T-helper 1 cell treated with Interleukin-12 subunit alpha and Interleukin-12 subunit beta and Interleukin-4 antibody, amounts not matched to agents 30 μg/mL and 1 μg/mL, for 36 hours (primary cell): ENCODE measurements at regions not wholly inside any gene's neighbourhood (a gene's known extent, or its start where the extent isn't known, plus 50 kb on each side); places are given as distances from the start of the nearest gene placed in this dataset.
A peak's percentile ranks its signal among the peaks of the same experiment; 100 is the strongest.

ENCODE experiments used
- H3K27ac Mint-ChIP-seq: one replicate; pipeline ENCODE4 v1.8.0; 2021; ENCODE audit warnings: mild to moderate bottlenecking, mixed read lengths
- H3K27me3 Mint-ChIP-seq: one replicate; pipeline ENCODE4 v1.8.0; 2021; ENCODE audit warnings: low read depth, mixed read lengths
- H3K36me3 Mint-ChIP-seq: one replicate; pipeline ENCODE4 v1.8.0; 2021; ENCODE audit warnings: low read depth, mixed read lengths
- H3K4me1 Mint-ChIP-seq: one replicate; pipeline ENCODE4 v1.8.0; 2021; ENCODE audit warnings: low read depth, mixed read lengths
- H3K4me3 Mint-ChIP-seq: one replicate; pipeline ENCODE4 v1.8.0; 2021; ENCODE audit warnings: mild to moderate bottlenecking, moderate library complexity, mixed read lengths
- H3K9me3 Mint-ChIP-seq: one replicate; pipeline ENCODE4 v1.8.0; 2021; ENCODE audit warnings: mixed read lengths

DNA sequence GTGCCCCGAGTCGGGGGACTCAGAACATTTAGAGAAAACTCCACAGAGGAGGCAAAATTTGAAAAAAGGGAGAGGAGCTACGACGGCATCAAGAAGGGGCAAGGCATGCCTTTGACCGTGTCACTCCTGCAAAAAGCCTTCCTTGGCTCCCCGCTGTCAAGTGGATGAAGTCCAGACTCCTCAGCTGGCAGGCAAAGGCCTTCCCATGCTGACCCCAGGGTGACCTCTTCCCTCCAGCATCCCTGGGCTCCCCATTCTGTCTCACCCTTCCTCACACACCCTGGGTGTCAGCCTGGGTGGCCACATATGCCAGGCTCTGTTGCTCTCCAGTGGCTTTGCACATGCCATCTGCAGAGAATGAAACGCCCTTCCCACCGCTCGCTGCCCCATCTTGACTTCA lies 88.4 kb upstream of the ZMIZ1 start:
- Mint-ChIP-seq H3K4me1 (peaks cover 32% of the 10 kb centered on the region), H3K4me3 (no peak overlapping the region), H3K36me3 (no peaks in the 10 kb centered on the region), H3K27ac (no peak overlapping the region), H3K9me3 (no peaks in the 10 kb centered on the region), H3K27me3 (peaks cover 15% of the 10 kb centered on the region)

- Mint-ChIP-seq H3K4me1 (peaks cover 30% of the 10 kb centered on the region), H3K4me3 (no peak overlapping the region), H3K27ac (peak overlapping the region; percentile 82), H3K9me3 (no peaks in the 10 kb centered on the region), H3K27me3 (peaks cover 10% of the 10 kb centered on the region), H3K36me3 (no peaks in the 10 kb centered on the region)
Measured at GRCh38 chr10:78980815-78981214, 88.0 kb upstream of the ZMIZ1 start.

- H3K9me3 Mint-ChIP-seq: no peaks in the 10 kb centered on the region
- H3K36me3 Mint-ChIP-seq: no peaks in the 10 kb centered on the region
- peak overlapping the region; percentile 55 for H3K4me3 Mint-ChIP-seq
- H3K4me1 Mint-ChIP-seq: peaks cover 26% of the 10 kb centered on the region
- peak overlapping the region; percentile 82 for H3K27ac Mint-ChIP-seq
- H3K27me3 Mint-ChIP-seq: peaks cover 15% of the 10 kb centered on the region
Measured at GRCh38 chr10:78981257-78981969, 87.4 kb upstream of the ZMIZ1 start.

GRCh38 chr10:78981970-78982281 lies 86.8 kb upstream of the ZMIZ1 start:
- Mint-ChIP-seq H3K4me3 (peak overlapping the region; percentile 55), H3K27me3 (peaks cover 15% of the 10 kb centered on the region), H3K4me1 (peaks cover 22% of the 10 kb centered on the region), H3K36me3 (no peaks in the 10 kb centered on the region), H3K9me3 (no peaks in the 10 kb centered on the region), H3K27ac (peak overlapping the region; percentile 82)

DNA sequence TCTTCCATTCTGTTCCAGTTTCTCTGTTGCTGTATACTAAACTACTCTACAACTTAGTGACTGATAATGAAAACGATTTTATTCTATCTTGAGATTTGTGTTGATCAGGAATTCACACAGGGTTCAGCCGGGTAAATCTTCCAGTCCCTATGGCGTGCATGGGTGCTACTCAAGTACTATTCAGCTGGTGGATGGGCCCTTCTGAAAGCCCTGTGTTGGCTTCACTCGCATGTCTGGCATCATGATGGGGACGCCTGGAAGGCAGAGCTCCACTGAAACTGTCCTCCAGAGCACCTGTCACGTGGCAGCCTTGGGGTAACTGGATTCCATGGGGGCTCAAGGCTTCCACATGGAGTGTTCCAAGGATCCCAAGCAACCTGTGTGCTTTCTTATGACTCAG lies 86.0 kb upstream of the ZMIZ1 start:
- Mint-ChIP-seq H3K27me3 (peaks cover 11% of the 10 kb centered on the region), H3K4me3 (no peak overlapping the region), H3K36me3 (no peaks in the 10 kb centered on the region), H3K4me1 (peaks cover 19% of the 10 kb centered on the region), H3K9me3 (no peaks in the 10 kb centered on the region), H3K27ac (no peak overlapping the region)

GRCh38 chr10:78983608-78984007 lies 85.2 kb upstream of the ZMIZ1 start:
- Mint-ChIP-seq H3K27ac (no peak overlapping the region), H3K36me3 (no peaks in the 10 kb centered on the region), H3K27me3 (peaks cover 7% of the 10 kb centered on the region), H3K9me3 (no peaks in the 10 kb centered on the region), H3K4me3 (no peak overlapping the region), H3K4me1 (peaks cover 16% of the 10 kb centered on the region)

- peaks cover 12% of the 10 kb centered on the region for H3K27me3 Mint-ChIP-seq
- no peaks in the 10 kb centered on the region for H3K36me3 Mint-ChIP-seq
- H3K4me1 Mint-ChIP-seq: peaks cover 9% of the 10 kb centered on the region
- H3K9me3 Mint-ChIP-seq: no peaks in the 10 kb centered on the region
- no peak overlapping the region for H3K4me3 Mint-ChIP-seq
- no peak overlapping the region for H3K27ac Mint-ChIP-seq
Measured at GRCh38 chr10:78985973-78986818, 82.6 kb upstream of the ZMIZ1 start.

DNA sequence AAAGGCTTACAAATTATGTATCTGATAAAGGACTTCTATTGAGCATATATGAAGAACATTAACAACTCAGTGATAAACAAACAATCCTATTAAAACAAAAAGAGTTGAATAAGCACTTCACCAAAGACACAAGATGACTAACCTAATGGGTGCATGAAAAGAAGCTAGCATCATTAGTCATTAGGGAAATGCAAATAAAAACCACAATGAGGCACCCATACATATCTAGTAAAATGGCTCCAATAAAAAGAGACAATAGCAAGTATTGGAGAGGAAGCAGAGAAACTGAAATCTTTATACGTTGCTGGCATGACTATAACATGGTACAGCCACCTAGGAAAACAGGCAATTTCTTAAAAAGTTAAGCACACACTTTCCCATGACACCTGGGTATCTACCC lies 77.6 kb upstream of the ZMIZ1 start:
- no peak overlapping the region for H3K27ac Mint-ChIP-seq
- H3K4me3 Mint-ChIP-seq: no peak overlapping the region
- peaks cover 9% of the 10 kb centered on the region for H3K27me3 Mint-ChIP-seq
- no peaks in the 10 kb centered on the region for H3K36me3 Mint-ChIP-seq
- no peaks in the 10 kb centered on the region for H3K9me3 Mint-ChIP-seq
- H3K4me1 Mint-ChIP-seq: peaks cover 2% of the 10 kb centered on the region

DNA sequence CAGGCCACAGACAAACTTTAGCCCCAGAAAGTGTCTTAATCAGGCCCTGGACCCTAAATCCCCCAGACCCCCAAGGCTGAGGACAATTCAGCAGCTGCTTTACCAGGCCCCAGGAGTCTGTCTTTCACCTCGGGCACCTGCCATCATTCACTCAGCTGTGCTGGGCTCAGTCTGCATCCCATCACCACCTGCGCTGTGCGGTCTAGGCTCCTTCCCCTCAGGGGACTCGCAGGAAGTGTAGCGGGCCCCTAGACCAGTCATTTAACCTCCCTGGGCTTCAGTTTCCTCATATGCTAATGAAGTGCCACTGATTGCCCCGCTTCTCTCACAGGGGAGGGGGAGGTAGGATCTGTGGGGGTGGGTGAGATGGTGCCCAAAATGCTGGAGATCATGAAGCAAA lies 76.4 kb upstream of the ZMIZ1 start:
- H3K36me3 Mint-ChIP-seq: no peaks in the 10 kb centered on the region
- no peak overlapping the region for H3K4me3 Mint-ChIP-seq
- H3K27me3 Mint-ChIP-seq: peaks cover 5% of the 10 kb centered on the region
- H3K9me3 Mint-ChIP-seq: no peaks in the 10 kb centered on the region
- H3K27ac Mint-ChIP-seq: no peak overlapping the region
- H3K4me1 Mint-ChIP-seq: peaks cover 2% of the 10 kb centered on the region

DNA sequence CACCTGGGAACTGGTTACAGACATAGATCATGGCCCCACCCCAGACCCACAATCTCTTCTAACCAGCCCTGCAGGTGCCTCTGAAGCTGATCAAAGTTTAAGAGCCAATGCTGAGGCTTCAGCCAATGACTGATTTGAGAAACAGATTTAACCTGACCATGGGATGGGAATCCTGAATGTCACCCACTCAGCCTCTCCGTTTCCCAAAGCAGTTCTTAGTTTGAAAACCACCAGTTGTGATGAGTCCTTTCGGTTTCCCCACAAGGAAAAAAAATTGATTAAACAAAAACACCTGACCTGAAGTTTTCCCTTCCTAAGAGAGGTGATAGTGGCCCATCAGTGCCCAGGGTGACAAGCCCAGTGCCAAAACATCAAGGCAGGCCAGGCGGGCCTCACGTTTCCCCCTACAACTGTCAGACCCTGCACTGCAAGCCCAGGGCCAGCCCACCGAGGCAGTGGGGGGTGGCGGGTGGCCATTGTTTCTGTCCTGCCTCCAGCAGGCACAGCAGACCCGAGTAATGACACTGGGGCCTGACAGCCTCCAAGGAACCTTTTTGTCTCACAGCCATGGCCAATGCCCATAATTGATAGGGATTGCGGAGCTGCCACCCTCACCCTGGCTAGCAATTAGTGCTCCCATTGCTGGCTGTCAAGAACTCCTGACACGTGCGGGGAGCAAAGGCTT lies 75.4 kb upstream of the ZMIZ1 start:
- H3K4me1 Mint-ChIP-seq: peaks cover 9% of the 10 kb centered on the region
- H3K9me3 Mint-ChIP-seq: no peaks in the 10 kb centered on the region
- H3K27me3 Mint-ChIP-seq: peaks cover 5% of the 10 kb centered on the region
- H3K36me3 Mint-ChIP-seq: no peaks in the 10 kb centered on the region
- no peak overlapping the region for H3K27ac Mint-ChIP-seq
- H3K4me3 Mint-ChIP-seq: no peak overlapping the region

GRCh38 chr10:78995987-78996791 lies 72.6 kb upstream of the ZMIZ1 start:
- Mint-ChIP-seq H3K4me3 (no peak overlapping the region), H3K27me3 (peaks cover under 1% of the 10 kb centered on the region), H3K4me1 (peaks cover 7% of the 10 kb centered on the region), H3K36me3 (no peaks in the 10 kb centered on the region), H3K9me3 (no peaks in the 10 kb centered on the region), H3K27ac (no peak overlapping the region)

DNA sequence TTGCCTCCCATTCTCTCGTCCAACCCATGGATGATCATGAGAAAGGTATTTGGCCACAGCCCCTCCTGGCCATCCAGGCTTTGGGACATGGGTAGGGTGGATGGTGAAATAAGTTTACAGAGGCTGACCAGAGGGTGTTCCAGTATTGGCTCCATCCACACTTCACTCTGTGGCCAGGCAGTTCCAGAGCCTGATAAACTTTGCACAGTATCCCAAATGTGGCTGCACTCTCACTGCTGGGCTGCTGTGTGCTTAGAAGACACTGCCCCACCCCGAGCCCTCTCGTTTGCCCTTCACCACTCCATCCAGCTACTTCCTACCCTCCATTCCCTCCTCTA lies 72.0 kb upstream of the ZMIZ1 start:
- no peak overlapping the region for H3K4me3 Mint-ChIP-seq
- peaks cover 5% of the 10 kb centered on the region for H3K27me3 Mint-ChIP-seq
- H3K4me1 Mint-ChIP-seq: peaks cover 10% of the 10 kb centered on the region
- no peaks in the 10 kb centered on the region for H3K9me3 Mint-ChIP-seq
- no peaks in the 10 kb centered on the region for H3K36me3 Mint-ChIP-seq
- H3K27ac Mint-ChIP-seq: no peak overlapping the region

DNA sequence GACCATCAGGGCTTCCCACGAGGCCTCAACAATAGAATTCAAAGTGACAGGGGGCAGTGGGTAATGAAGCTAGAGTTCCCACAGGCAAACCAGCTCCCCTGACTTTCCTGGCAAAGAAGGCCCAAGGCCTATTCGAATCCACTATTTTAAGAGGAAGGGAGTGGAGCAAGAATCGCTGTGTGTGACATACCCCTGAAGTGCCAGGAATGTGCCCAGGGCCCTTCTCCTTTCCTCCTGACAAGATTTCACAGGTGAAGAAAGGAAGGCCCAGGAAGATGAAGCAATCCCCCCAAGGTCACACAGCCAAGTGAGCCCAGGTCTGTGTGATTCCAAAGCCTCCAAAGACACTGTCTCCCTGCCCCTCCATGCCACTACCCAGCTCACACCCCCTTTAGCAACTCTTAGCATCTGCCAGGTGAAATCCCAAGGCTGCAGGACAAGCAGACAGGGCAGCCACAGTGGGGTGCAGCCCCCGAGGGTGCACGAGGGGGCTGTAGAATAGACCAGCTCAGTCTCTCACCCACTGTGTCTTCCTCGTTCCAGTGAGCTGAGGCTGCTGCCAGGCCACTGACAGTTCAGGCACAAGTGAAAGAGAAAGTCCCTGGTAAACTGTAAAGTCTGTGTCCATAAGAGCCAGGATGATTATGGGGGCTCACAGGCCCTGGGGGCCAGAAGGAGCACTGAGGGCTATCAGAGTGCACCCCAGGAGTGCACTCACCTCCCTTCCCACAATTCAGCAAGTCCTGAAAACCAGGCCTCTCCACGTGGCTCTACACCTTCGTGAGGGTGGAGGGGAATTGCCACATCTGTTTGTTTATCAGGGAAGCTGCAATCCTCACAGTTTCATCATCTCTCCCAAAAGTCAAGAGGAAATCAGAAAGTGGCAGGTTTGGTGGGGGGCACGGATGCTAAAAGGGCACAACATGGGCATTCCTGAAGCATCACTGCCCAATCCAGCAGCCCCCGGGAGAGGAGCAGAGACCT lies 70.8 kb upstream of the ZMIZ1 start:
- Mint-ChIP-seq H3K36me3 (no peaks in the 10 kb centered on the region), H3K27ac (no peak overlapping the region)

More for the DNA sequence above, 70.8 kb upstream of the ZMIZ1 start:
- Mint-ChIP-seq H3K9me3 (no peaks in the 10 kb centered on the region), H3K4me3 (no peak overlapping the region), H3K4me1 (peaks cover 10% of the 10 kb centered on the region), H3K27me3 (peaks cover 5% of the 10 kb centered on the region)
